Cardiac fibroblast (primary cell): ENCODE measurements at regions not wholly inside any gene's neighbourhood (a gene's known extent, or its start where the extent isn't known, plus 50 kb on each side); places are given as distances from the start of the nearest gene placed in this dataset.

ENCODE experiments used
- DNase-seq, 2 donors: peaks; one replicate each; pipeline versions ENCODE4 v3.0.0 to v3.0.0-alpha.2; 2010; ENCODE audit warnings: low read depth in 2 of 2
- H3K4me3 ChIP-seq, 2 donors: replicated peaks in 1 of 2; 1 replicate in 1 of 2; 2 replicates in 1 of 2; pipeline ENCODE4 v1.5.1; 2011; ENCODE audit warnings: low read depth in 2 of 2, low read length in 2 of 2, mild to moderate bottlenecking in 2 of 2, moderate library complexity in 1 of 2
- TF ChIP-seq, protein P1 (sequence below): IDR thresholded peaks from one replicate; pipeline ENCODE4 v1.5.1; 2011; ENCODE audit warnings: low read depth, mild to moderate bottlenecking, low read length, inconsistent platforms

DNA sequence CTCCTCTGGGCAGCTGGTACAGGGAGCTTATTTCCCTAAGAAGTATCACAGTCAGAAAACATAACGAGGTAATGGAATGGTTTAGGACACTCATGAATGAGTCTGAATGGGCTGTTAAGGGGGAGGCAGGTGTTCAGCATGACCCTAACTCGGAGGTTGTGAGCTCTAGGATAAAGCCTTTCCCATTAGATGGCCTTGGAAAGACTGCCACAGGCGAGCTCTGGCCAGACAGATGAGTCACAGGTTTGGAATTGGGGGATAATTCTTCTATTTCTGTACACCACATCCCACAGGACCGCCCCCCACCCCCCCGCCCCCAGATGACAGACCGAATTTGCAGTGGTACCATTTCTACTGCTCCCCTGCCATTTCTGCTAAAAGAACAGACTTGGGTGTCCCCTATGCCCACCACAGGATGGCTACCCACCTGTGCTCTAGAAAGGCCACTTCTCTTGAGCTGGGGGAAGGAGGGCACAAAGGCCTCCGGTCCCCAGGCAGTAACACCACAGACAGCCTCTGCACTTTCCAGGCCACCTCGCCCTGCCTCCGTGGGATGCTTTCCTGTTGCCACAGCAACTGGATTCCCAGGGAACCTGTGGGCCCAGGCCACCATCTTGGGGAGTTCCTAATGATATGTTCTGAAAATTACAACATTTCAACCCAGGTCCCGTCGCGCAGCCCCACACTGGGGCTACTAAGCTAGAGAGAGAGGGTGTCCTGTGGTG is 76.7 kb downstream of the TRIM29 start:
- H3K4me3 ChIP-seq = no peak overlapping the region
- TF ChIP-seq, protein P1, sequence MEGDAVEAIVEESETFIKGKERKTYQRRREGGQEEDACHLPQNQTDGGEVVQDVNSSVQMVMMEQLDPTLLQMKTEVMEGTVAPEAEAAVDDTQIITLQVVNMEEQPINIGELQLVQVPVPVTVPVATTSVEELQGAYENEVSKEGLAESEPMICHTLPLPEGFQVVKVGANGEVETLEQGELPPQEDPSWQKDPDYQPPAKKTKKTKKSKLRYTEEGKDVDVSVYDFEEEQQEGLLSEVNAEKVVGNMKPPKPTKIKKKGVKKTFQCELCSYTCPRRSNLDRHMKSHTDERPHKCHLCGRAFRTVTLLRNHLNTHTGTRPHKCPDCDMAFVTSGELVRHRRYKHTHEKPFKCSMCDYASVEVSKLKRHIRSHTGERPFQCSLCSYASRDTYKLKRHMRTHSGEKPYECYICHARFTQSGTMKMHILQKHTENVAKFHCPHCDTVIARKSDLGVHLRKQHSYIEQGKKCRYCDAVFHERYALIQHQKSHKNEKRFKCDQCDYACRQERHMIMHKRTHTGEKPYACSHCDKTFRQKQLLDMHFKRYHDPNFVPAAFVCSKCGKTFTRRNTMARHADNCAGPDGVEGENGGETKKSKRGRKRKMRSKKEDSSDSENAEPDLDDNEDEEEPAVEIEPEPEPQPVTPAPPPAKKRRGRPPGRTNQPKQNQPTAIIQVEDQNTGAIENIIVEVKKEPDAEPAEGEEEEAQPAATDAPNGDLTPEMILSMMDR = no peak
- DNase-seq = no peak

DNA sequence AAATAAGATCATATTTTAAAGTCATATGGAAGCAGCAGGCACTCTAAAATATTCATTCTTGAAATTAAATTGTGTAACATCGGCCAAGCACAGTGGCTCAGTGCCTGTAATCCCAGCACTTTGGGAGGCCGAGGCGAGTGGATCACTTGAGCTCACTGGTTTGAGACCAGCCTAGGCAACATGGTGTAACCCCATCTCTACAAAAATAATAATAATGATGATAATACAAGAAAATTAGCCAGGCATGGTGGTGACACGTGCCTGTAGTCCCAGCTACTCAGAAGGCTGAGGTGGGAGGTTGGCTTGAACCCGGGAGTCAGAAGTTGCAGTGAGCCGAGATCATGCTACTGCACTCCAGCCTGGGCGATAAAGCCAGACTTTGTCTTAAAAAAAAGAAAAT is 77.4 kb downstream of the TRIM29 start:
- TF ChIP-seq, protein P1 = no peak
- DNase-seq = no peak
- H3K4me3 ChIP-seq = no peak overlapping the region

DNA sequence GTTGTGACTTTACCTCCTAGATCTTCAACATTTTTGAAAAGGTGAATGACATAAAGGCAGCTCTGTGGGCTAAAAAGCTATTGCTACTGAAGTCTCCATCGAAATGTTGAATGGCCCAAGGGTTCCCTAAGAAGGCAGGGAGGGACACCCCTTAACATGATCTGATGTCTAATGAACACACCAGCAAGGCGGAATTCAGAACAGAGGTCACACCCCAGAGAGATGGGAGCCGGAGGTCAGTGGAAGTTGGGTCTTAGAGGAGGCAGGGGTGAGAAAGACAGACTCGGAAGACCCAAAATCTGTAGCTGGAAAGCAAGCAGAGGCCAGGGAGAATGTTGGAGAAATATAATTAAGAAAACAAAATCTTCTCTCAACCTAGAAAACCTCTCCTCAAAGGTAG is 79.0 kb downstream of the TRIM29 start:
- H3K4me3 ChIP-seq = no peak overlapping the region
- DNase-seq = no peak
- TF ChIP-seq, protein P1 = no peak

DNA sequence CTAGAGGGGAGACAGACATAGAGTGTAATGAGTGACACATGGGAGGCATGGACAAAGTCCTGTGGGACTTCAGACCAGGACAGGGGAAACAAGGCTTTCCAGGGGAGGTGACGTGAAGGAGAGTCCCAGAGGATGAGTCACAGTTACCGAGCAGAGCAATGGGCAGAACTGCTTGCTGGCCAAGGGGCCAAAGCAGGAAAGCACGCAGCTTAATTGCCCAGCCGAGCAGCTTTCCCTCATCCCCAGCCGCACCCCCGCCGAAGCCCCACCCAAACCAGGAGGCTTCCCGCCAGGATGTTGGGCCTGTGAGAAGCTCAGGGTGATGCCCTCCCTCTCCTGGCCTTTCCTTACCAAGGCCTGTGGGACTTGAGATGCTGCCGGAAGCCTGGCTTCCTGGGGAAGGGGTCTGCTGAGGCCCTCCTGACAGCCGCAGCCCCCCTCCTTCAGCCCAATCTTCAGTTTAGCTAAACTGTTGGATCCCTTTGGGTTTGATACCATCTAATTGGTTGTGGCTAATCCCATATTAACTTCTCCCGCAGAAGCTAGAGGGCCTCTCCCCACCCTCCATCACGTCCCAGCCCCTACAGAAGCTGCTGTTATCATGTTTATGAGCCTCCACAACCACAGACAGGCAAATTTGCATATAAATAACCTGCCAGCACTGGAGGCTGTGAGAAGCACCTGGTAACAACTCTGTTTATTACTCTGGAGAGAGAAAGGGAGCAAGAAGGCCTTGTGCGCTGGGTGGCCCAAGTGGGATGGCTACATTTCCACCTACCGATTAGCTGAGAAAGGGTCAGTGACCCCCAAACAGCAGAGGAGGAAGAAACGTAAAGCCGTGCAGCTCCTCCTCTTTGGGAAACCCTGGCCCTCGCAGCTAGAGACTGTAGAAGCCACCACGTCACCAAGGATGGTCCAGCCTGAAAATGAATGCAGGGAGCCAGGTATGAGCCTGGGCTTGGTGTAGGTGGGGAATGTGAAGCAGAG is 80.0 kb downstream of the TRIM29 start:
- no peak overlapping the region for H3K4me3 ChIP-seq
- DNase-seq = peak; percentile 3 to 9
- TF ChIP-seq, protein P1 = no peak

DNA sequence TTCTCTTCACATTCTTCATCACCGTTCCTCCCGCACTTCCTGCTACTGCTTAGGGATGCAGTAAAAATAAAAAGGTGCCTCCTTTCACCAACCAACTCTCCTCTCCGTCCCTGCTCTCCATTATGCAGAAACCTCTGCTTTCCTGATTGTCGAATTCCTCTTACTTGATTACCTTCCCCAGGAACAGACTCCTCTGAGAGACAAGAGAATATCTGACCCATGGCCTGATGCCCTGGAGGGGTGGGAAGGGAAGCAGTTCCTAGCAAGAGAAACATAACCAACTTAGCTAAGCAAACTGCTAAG is 80.9 kb downstream of the TRIM29 start:
- no peak for DNase-seq
- no peak overlapping the region for H3K4me3 ChIP-seq
- TF ChIP-seq, protein P1 = no peak

DNA sequence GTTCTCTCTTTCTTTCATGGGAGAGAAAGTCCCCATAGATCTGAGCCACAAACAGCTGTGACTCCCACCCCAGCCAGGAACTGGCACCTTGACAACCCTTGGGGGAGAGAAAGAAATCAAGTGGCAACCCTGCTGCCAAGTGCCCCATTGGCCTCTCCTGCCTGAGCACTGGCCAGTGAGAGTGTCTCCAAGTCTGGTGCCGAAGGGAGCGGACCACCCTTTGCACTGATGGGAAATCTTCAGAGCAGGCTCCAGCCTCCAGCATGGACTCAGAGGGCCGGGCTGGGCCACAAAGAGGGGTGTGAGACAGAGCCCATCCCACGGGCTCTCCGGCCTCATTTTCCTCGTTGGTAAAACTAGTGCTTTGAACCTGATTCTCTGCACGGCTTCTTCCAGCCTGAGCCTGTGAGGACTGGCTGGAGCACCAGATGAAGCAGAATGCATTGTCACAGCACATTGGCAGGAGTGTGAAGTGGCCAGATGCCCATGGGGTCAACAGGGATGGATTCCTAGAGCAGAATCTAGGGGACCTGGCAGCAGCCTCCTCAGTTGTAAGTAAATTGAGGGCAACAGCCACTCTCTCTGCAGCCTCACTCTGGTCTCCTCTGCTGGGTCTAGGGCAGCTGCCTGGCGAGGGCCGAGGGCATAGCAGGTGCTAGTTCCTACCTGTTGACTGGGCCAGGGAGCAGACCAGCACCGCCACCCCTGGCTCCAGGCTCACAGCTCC is 81.4 kb downstream of the TRIM29 start:
- DNase-seq = no peak
- TF ChIP-seq, protein P1 = no peak
- H3K4me3 ChIP-seq = no peak overlapping the region
